Endothelial cell of umbilical vein (primary cell): ENCODE measurements at regions not wholly inside any gene's neighbourhood (a gene's known extent, or its start where the extent isn't known, plus 50 kb on each side); places are given as distances from the start of the nearest gene placed in this dataset.

Experiments
- BruUV-seq: library from RNA; stranded (reverse); fragments of 400-500 nt; replicated peaks from 2 replicates; lab custom pipeline; 2021; lab: Mats Ljungman, UMichigan
- CTCF ChIA-PET: fragments of 300-600, 350-600 bp; sonication (Branson Sonifier 250); formaldehyde crosslinking; loops from one replicate; lab custom pipeline; 2021; ENCODE audit warnings: antibody characterized with exemption, inconsistent platforms; lab: Charles Lee
- POLR2A ChIA-PET: fragments of 300-600, 350-600 bp; sonication (Branson Sonifier 250); formaldehyde crosslinking; loops from one replicate; lab custom pipeline; 2021; ENCODE audit warnings: antibody characterized with exemption, inconsistent platforms; lab: Charles Lee
- DNase-seq: peaks from one replicate; pipeline ENCODE4 v3.0.0-alpha.2; 2011; ENCODE audit warnings: low read depth, low spot score
- FAIRE-seq: peaks from 2 replicates; lab custom pipeline; 2011; peaks lifted over from hg19 to GRCh38; lab: Jason Lieb, UNC
- H2AFZ ChIP-seq: 2 replicates; pipeline ENCODE4 v1.6.0; 2012; ENCODE audit warnings: low read depth, low read length, control low read depth, inconsistent platforms
- H3K27ac ChIP-seq: 2 replicates; pipeline ENCODE4 v1.5.1; 2011; ENCODE audit warnings: low read depth, mild to moderate bottlenecking, control low read depth, low read length, moderate library complexity; ENCODE audit not compliant: insufficient read depth
- H3K27me3 ChIP-seq, 2 experiments: 2 replicates each; pipeline versions ENCODE4 v1.6.0 to v1.6.1; 2011; ENCODE audit warnings: low read length in 2 of 2, mixed read lengths in 1 of 2; ENCODE audit not compliant: control insufficient read depth in 2 of 2, insufficient read depth in 2 of 2
- H3K36me3 ChIP-seq, 2 experiments: 2 replicates in 1 of 2; 3 replicates in 1 of 2; pipeline ENCODE4 v1.5.1; 2011; ENCODE audit warnings: low read length in 2 of 2, mild to moderate bottlenecking in 1 of 2, moderate library complexity in 1 of 2; ENCODE audit not compliant: control insufficient read depth in 2 of 2, insufficient read depth in 2 of 2; ENCODE audit errors: extremely low read depth in 1 of 2
- H3K4me1 ChIP-seq: 3 replicates; pipeline ENCODE4 v1.5.1; 2011; ENCODE audit warnings: mild to moderate bottlenecking, low read length; ENCODE audit not compliant: control insufficient read depth, insufficient read depth; ENCODE audit errors: extremely low read depth
- H3K4me2 ChIP-seq: 2 replicates; pipeline ENCODE4 v1.6.1; 2011; ENCODE audit warnings: low read length, control low read depth, mixed read lengths; ENCODE audit not compliant: insufficient read depth
- H3K4me3 ChIP-seq, 3 experiments: fragments of 200-600 bp in 1 of 3; sonication (generic), shearing (Covaris generic) in 1 of 3; replicated peaks in 1 of 3; 2 replicates each; pipeline ENCODE4 v1.5.1; 2011 to 2016; ENCODE audit warnings: control low read depth in 3 of 3, low read length in 3 of 3, mild to moderate bottlenecking in 2 of 3, inconsistent platforms in 1 of 3, low read depth in 1 of 3, moderate library complexity in 1 of 3; ENCODE audit not compliant: insufficient read depth in 1 of 3
- H3K79me2 ChIP-seq: 2 replicates; pipeline ENCODE4 v1.6.0; 2012; ENCODE audit warnings: low read length, inconsistent platforms; ENCODE audit not compliant: control insufficient read depth, insufficient read depth
- H3K9ac ChIP-seq: replicated peaks from 2 replicates; pipeline ENCODE3; 2011; ENCODE audit warnings: low read length, control low read depth; ENCODE audit not compliant: insufficient read depth; ENCODE audit errors: extremely low read depth
- H3K9me1 ChIP-seq: replicated peaks from 3 replicates; pipeline ENCODE4 v1.6.0; 2011; ENCODE audit warnings: mild to moderate bottlenecking, low read length; ENCODE audit not compliant: control insufficient read depth, insufficient read depth; ENCODE audit errors: extremely low read depth
- H3K9me3 ChIP-seq: replicated peaks from 2 replicates; pipeline ENCODE4 v1.5.1; 2012; ENCODE audit warnings: low read length, inconsistent platforms; ENCODE audit not compliant: control insufficient read depth, insufficient read depth
- H4K20me1 ChIP-seq: replicated peaks from 2 replicates; pipeline ENCODE3; 2011; ENCODE audit warnings: mild to moderate bottlenecking, low read length; ENCODE audit not compliant: control insufficient read depth, insufficient read depth; ENCODE audit errors: extremely low read depth
- CTCF ChIP-seq, 2 donors: IDR thresholded peaks; 1 replicate in 1 of 2; 2 replicates in 1 of 2; pipeline ENCODE4 v1.5.1; 2011; ENCODE audit warnings: low read length in 2 of 2, mild to moderate bottlenecking in 2 of 2, moderate library complexity in 2 of 2, control low read depth in 1 of 2, inconsistent platforms in 1 of 2, low read depth in 1 of 2; ENCODE audit not compliant: insufficient read depth in 1 of 2; ENCODE audit errors: extremely low read depth in 1 of 2
- EZH2 ChIP-seq: IDR thresholded peaks from 2 replicates; pipeline ENCODE4 v1.6.1; 2012; ENCODE audit warnings: borderline replicate concordance, low read depth, mild to moderate bottlenecking, moderate library complexity, low read length, inconsistent platforms; ENCODE audit not compliant: severe bottlenecking
- FOS ChIP-seq: IDR thresholded peaks from 2 replicates; pipeline ENCODE4 v1.6.1; 2011; ENCODE audit warnings: mild to moderate bottlenecking, low read length, moderate library complexity, borderline replicate concordance; ENCODE audit not compliant: insufficient read depth
- JUN ChIP-seq: IDR thresholded peaks from 2 replicates; pipeline ENCODE4 v1.6.1; 2011; ENCODE audit warnings: borderline replicate concordance, low read depth; ENCODE audit not compliant: insufficient read length, insufficient read depth
- MAX ChIP-seq: IDR thresholded peaks from 2 replicates; pipeline ENCODE4 v1.6.1; 2011; ENCODE audit not compliant: insufficient read depth, insufficient read length
- POLR2A ChIP-seq: IDR thresholded peaks from 2 replicates; pipeline ENCODE4 v1.6.1; 2012; ENCODE audit warnings: low read depth, mild to moderate bottlenecking, control low read depth, low read length
- POLR2AphosphoS5 ChIP-seq: IDR thresholded peaks from 2 replicates; pipeline ENCODE4 v1.6.1; 2012; ENCODE audit warnings: low read depth, mild to moderate bottlenecking, control low read depth, low read length, moderate library complexity; ENCODE audit not compliant: insufficient read depth
- dilution Hi-C: fragments of 300-500 bp; cut with MboI; formaldehyde crosslinking; loops from one replicate; pipeline ENCODE4 v1.15.0; 2019; ENCODE audit warnings: low sequenced_read_pairs; ENCODE audit not compliant: extremely low pct_ligation_motif_present
- intact Hi-C: fragments of 100-400 bp; cut with micrococcal nuclease; formaldehyde crosslinking; loops from one replicate; pipeline ENCODE4 v1.10.0; 2022

DNA sequence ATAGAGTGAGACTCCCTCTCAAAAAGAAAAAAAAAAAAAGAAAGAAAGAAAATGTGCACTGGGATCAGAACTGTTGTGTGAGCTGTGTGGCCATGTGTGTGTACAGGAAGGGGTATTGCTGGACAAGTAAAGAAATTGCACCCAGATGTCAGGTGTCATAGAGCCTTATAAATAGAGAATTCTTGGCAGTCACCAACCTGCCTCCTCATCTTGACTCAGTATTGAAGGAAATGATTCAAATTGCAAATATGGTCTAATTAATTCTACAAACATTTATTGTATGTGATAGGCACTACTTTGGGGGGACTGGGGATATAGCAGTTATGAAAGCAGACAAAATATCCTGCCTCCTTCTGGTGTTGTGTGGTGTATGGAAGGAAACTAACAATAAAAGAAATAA is 243.8 kb upstream of the TTC14 start:
- dilution Hi-C loops (no loop called here), intact Hi-C loops (no loop called here)
- TF ChIP-seq JUN (no peak), EZH2 (no peak), MAX (no peak), POLR2A (no peak), POLR2AphosphoS5 (no peak), FOS (peak; percentile 81), CTCF (IDR thresholded peaks at IDR 0.05; ENCODE audit: extremely low read depth in 1 of 2, insufficient read depth in 1 of 2, low read depth in 1 of 2, low read length in 2 of 2) (no peak)
- Histone ChIP-seq H3K27ac (no peak overlapping the region), H3K9me3 (no peaks in the 10 kb centered on the region), H3K4me1 (no peaks in the 10 kb centered on the region), H4K20me1 (no peaks in the 10 kb centered on the region), H3K4me2 (no peak overlapping the region), H3K9ac (no peak overlapping the region), H3K9me1 (no peaks in the 10 kb centered on the region), H3K36me3 (no peaks in the 10 kb centered on the region), H3K27me3 (no peaks in the 10 kb centered on the region), H3K79me2 (no peaks in the 10 kb centered on the region), H3K4me3 (no peak overlapping the region), H2AFZ (no peak overlapping the region)
- CTCF ChIA-PET = no interaction called here
- DNase-seq (peak; percentile 23), FAIRE-seq (no peak)
- POLR2A ChIA-PET = no interaction called here
- BruUV-seq = no TSS peak
